Suprapubic skin (tissue), 4 donors: ENCODE measurements at regions not wholly inside any gene's neighbourhood (a gene's known extent, or its start where the extent isn't known, plus 50 kb on each side); places are given as distances from the start of the nearest gene placed in this dataset.

ENCODE experiments used
- DNase-seq, 2 donors: peaks; one replicate each; pipeline ENCODE4 v3.0.0-alpha.2; 2019; ENCODE audit warnings: low spot score in 2 of 2
- H3K27ac ChIP-seq: fragments of 200-600 bp; sonication (generic); one replicate; pipeline ENCODE4 v1.5.1; 2019
- H3K27me3 ChIP-seq: fragments of 200-600 bp; sonication (generic); one replicate; pipeline ENCODE4 v1.5.1; 2019
- H3K36me3 ChIP-seq: fragments of 200-600 bp; sonication (generic); one replicate; pipeline ENCODE4 v1.5.1; 2019
- H3K4me1 ChIP-seq: fragments of 200-600 bp; sonication (generic); one replicate; pipeline ENCODE4 v1.5.1; 2019
- H3K4me3 ChIP-seq: fragments of 200-600 bp; sonication (generic); one replicate; pipeline ENCODE4 v1.5.1; 2019; ENCODE audit warnings: mild to moderate bottlenecking
- H3K9me3 ChIP-seq: fragments of 200-600 bp; sonication (generic); one replicate; pipeline ENCODE4 v1.5.1; 2019
- EP300 ChIP-seq: sonication (generic); formaldehyde crosslinking; IDR thresholded peaks from one replicate; pipeline ENCODE4 v1.6.1; 2017; ENCODE audit warnings: antibody characterized with exemption
- POLR2A ChIP-seq, 2 donors: fragments of 450-650 bp; IDR thresholded peaks; one replicate each; pipeline ENCODE4 v1.6.1; 2017; ENCODE audit warnings: antibody characterized with exemption in 2 of 2, mild to moderate bottlenecking in 2 of 2, moderate library complexity in 2 of 2
- POLR2AphosphoS5 ChIP-seq, 3 donors: sonication (generic); formaldehyde crosslinking; IDR thresholded peaks; one replicate each; pipeline ENCODE4 v1.6.1; 2017; ENCODE audit warnings: antibody characterized with exemption in 3 of 3
- WGBS: methylation state at CpG from one replicate; pipeline ENCODE4 v1.1.5; 2018; 5-methylcytosine and 5-hydroxymethylcytosine counted together
- TF ChIP-seq, protein P1 (sequence below), 2 donors: fragments of 200-600 bp in 1 of 2; fragments of 450-650 bp in 1 of 2; sonication (generic) in 1 of 2; IDR thresholded peaks; one replicate each; pipeline ENCODE4 v1.5.1; 2016 to 2019; ENCODE audit warnings: antibody characterized with exemption in 2 of 2, mild to moderate bottlenecking in 1 of 2, moderate library complexity in 1 of 2

DNA sequence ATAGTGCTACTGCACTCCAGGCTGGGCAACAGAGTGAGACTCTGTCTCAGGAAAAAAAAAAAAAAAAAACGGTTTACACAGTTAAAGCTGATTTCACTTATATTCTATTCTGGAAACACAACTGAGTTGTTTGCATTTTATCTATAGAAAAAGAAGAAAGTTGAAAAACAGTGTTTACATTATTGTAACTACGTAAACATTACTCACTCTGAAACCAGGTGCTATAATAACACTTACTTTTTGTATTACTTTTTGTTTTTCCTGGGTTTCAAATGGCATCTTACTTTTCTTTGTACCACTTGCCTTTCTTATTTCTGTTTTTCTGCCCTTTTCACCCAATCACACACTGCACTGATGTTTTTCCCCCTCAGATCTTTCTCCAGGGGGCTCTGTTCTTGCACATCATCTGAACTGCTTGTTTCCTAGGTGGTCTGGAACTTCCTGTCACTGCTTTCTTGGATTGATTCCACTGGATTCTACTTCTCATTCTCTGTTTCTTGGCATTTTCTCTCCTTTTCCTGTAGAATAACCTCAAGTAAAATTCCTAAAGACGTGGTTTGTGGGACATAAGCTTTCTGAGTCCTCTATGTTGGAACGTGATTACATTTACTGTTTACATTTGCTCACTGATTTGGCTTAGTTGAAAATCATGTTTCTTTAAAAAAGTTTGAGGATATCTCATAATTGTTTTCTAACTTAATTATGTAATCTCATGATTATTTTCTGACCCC is 142.1 kb downstream of the HS3ST3B1 start:
- TF ChIP-seq POLR2AphosphoS5 (IDR thresholded peaks at IDR 0.05) (no peak), EP300 (no peak), POLR2A (IDR thresholded peaks at IDR 0.05) (no peak)
- TF ChIP-seq, protein P1, sequence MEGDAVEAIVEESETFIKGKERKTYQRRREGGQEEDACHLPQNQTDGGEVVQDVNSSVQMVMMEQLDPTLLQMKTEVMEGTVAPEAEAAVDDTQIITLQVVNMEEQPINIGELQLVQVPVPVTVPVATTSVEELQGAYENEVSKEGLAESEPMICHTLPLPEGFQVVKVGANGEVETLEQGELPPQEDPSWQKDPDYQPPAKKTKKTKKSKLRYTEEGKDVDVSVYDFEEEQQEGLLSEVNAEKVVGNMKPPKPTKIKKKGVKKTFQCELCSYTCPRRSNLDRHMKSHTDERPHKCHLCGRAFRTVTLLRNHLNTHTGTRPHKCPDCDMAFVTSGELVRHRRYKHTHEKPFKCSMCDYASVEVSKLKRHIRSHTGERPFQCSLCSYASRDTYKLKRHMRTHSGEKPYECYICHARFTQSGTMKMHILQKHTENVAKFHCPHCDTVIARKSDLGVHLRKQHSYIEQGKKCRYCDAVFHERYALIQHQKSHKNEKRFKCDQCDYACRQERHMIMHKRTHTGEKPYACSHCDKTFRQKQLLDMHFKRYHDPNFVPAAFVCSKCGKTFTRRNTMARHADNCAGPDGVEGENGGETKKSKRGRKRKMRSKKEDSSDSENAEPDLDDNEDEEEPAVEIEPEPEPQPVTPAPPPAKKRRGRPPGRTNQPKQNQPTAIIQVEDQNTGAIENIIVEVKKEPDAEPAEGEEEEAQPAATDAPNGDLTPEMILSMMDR (IDR thresholded peaks at IDR 0.05), result no peak
- no peak for DNase-seq
- no peaks in the 10 kb centered on the region for H3K27me3 ChIP-seq
- no peaks in the 10 kb centered on the region for H3K4me1 ChIP-seq
- H3K36me3 ChIP-seq, result no peaks in the 10 kb centered on the region
- no peaks in the 10 kb centered on the region for H3K9me3 ChIP-seq
- no peak overlapping the region for H3K27ac ChIP-seq
- 64% methylated on average over 4 of the region's 4 CpGs for WGBS
- H3K4me3 ChIP-seq, result no peak overlapping the region

GRCh38 chr17:14437176-14437575 is 136.3 kb downstream of the HS3ST3B1 start:
- 88% methylated on average over 4 of the region's 4 CpGs for WGBS
- no peak for DNase-seq
- Histone ChIP-seq H3K27me3 (no peaks in the 10 kb centered on the region), H3K4me1 (no peaks in the 10 kb centered on the region), H3K36me3 (no peaks in the 10 kb centered on the region), H3K4me3 (no peak overlapping the region), H3K9me3 (no peaks in the 10 kb centered on the region), H3K27ac (no peak overlapping the region)
- TF ChIP-seq, protein P1 (IDR thresholded peaks at IDR 0.05), result no peak
- TF ChIP-seq POLR2AphosphoS5 (IDR thresholded peaks at IDR 0.05), result no peak

DNA sequence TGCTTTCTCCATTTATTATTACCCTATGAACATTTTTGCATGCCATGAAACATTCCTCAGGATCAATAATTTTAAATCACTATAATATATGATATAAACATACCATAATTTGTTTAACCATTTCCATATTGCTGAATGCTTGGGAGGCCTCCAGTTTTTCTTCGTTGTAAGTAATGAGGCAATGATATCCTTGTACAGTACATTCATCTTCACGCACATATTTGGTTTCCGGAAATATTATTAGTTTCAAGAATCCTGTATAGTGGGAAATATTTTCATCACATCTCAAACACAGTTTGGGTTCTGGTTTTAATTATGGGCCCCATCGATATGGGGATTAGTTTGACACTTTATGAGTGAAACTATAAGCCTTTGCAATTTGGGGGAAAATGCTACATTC is 135.4 kb downstream of the HS3ST3B1 start:
- 78% methylated on average over 4 of the region's 4 CpGs for WGBS

DNA sequence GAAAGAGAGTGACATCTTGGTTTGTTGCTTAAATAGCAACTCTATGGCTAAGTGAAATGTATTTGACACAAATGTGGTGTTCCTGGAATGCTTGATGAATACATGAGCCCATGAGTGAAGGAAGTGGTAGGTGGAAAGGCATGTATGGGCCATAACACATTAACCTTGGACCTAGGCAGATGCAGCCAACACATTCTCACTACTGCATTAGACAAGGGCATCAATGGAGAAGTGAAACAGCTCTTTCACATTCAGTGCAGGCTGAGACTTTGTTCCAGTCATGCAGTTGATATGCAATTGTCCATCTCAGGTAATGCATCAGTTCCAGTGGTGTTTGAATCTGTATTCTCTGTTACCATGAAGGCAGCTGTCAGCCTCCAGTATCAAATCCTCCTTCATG is 133.6 kb downstream of the HS3ST3B1 start:
- Histone ChIP-seq H3K4me1 (no peaks in the 10 kb centered on the region), H3K4me3 (no peak overlapping the region), H3K27me3 (no peaks in the 10 kb centered on the region), H3K9me3 (no peaks in the 10 kb centered on the region), H3K36me3 (no peaks in the 10 kb centered on the region), H3K27ac (no peak overlapping the region)
- DNase-seq, result no peak
- TF ChIP-seq, protein P1 (IDR thresholded peaks at IDR 0.05), result no peak
- no peak for TF ChIP-seq POLR2AphosphoS5 (IDR thresholded peaks at IDR 0.05)
- TF ChIP-seq EP300, result no peak
- TF ChIP-seq POLR2A (IDR thresholded peaks at IDR 0.05), result no peak

More for the DNA sequence above, 135.4 kb downstream of the HS3ST3B1 start:
- H3K27ac ChIP-seq, result no peak overlapping the region
- TF ChIP-seq EP300 (no peak), POLR2A (IDR thresholded peaks at IDR 0.05) (no peak), POLR2AphosphoS5 (IDR thresholded peaks at IDR 0.05) (no peak)
- TF ChIP-seq, protein P1 (IDR thresholded peaks at IDR 0.05), result no peak
- H3K9me3 ChIP-seq, result no peaks in the 10 kb centered on the region
- no peak for DNase-seq
- no peak overlapping the region for H3K4me3 ChIP-seq
- H3K27me3 ChIP-seq, result no peaks in the 10 kb centered on the region
- H3K4me1 ChIP-seq, result no peaks in the 10 kb centered on the region
- H3K36me3 ChIP-seq, result no peaks in the 10 kb centered on the region

DNA sequence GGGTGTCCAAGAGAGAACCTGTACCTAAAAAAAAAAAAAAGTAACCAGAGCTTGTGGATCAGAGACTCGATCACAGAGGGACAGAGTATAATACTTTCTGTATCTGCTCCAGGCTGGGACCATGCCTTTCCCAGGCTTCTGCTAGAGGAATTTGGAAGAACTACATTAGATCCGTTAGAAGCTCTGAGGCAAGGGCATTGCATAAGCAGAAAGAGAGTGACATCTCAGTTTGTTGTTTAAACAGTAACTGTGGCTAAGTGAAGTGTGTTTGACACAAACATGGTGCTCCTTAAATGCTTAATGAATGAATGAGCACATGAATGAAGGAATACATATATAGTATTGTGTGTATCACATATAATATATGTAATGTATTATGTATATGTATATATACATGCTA is 131.2 kb downstream of the HS3ST3B1 start:
- WGBS, result 67% methylated on average over 2 of the region's 2 CpGs
- TF ChIP-seq, protein P1 (IDR thresholded peaks at IDR 0.05), result no peak
- TF ChIP-seq POLR2A (IDR thresholded peaks at IDR 0.05) (no peak), POLR2AphosphoS5 (IDR thresholded peaks at IDR 0.05) (no peak), EP300 (no peak)
- H3K4me3 ChIP-seq, result no peak overlapping the region
- DNase-seq, result no peak
- no peaks in the 10 kb centered on the region for H3K4me1 ChIP-seq
- H3K36me3 ChIP-seq, result no peaks in the 10 kb centered on the region
- no peaks in the 10 kb centered on the region for H3K27me3 ChIP-seq
- no peaks in the 10 kb centered on the region for H3K9me3 ChIP-seq
- H3K27ac ChIP-seq, result no peak overlapping the region
